ENCODE measurements at regions not wholly inside any gene's neighbourhood (a gene's known extent, or its start where the extent isn't known, plus 50 kb on each side); places are given as distances from the start of the nearest gene placed in this dataset.

GRCh38 chr12:94855853-94856252 is 147.6 kb downstream of the NDUFA12 start:
- TF ChIP-seq, protein P1, sequence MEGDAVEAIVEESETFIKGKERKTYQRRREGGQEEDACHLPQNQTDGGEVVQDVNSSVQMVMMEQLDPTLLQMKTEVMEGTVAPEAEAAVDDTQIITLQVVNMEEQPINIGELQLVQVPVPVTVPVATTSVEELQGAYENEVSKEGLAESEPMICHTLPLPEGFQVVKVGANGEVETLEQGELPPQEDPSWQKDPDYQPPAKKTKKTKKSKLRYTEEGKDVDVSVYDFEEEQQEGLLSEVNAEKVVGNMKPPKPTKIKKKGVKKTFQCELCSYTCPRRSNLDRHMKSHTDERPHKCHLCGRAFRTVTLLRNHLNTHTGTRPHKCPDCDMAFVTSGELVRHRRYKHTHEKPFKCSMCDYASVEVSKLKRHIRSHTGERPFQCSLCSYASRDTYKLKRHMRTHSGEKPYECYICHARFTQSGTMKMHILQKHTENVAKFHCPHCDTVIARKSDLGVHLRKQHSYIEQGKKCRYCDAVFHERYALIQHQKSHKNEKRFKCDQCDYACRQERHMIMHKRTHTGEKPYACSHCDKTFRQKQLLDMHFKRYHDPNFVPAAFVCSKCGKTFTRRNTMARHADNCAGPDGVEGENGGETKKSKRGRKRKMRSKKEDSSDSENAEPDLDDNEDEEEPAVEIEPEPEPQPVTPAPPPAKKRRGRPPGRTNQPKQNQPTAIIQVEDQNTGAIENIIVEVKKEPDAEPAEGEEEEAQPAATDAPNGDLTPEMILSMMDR (IDR thresholded peaks at IDR 0.05) = no peak
- ATAC-seq = no peak
- intact Hi-C loops (cut with DNase I, micrococcal nuclease) = no loop called here
- Histone ChIP-seq H3K4me1 (ENCODE audit: low read depth) (no peaks in the 10 kb centered on the region), H3K4me3 (no peak overlapping the region), H3K9me3 (no peaks in the 10 kb centered on the region), H3K36me3 (ENCODE audit: low read depth) (no peaks in the 10 kb centered on the region)
- DNase-seq = no peak

- ATAC-seq = no peak
- Histone ChIP-seq H3K36me3 (ENCODE audit: low read depth) (no peaks in the 10 kb centered on the region), H3K9me3 (no peaks in the 10 kb centered on the region), H3K4me3 (no peak overlapping the region), H3K4me1 (ENCODE audit: low read depth) (no peaks in the 10 kb centered on the region)
- DNase-seq = no peak
- TF ChIP-seq, protein P1 (IDR thresholded peaks at IDR 0.05) = no peak
- intact Hi-C loops (cut with DNase I, micrococcal nuclease) = no loop called here
Observed at GRCh38 chr12:94851396-94852028, 152.0 kb downstream of the NDUFA12 start.

DNA sequence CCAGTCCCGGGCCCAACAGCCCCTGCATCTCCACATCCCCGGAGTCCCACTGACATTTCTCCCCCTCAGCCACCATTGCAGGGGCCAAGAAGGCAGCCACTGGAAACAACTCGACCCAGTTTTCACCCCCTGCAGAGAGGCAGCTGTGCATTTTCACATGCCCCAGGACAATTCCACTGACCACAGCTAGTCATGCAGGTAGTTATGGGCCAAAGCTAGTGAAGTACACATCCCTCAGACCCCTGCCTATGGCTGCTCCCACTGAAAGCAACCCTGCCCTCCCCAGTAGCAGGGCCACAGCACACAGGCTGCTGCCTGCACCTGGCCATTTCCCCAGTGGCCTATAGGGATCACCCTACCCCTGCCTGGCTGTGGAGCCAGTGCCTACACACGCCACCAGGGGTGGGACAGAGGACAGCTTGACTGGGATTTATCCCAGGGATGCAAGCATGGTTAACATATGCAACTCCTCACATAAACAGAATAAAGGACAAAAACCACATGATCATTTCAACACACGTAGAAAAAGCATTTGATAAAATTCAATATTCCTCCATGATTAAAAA is 154.0 kb downstream of the NDUFA12 start:
- intact Hi-C loops (cut with DNase I, micrococcal nuclease) = no loop called here
- no peak for ATAC-seq

GRCh38 chr12:94848966-94849365 is 154.5 kb downstream of the NDUFA12 start:
- Histone ChIP-seq H3K36me3 (ENCODE audit: low read depth) (no peaks in the 10 kb centered on the region), H3K4me3 (no peak overlapping the region), H3K9me3 (no peaks in the 10 kb centered on the region), H3K4me1 (ENCODE audit: low read depth) (no peaks in the 10 kb centered on the region)
- ATAC-seq (no peak), DNase-seq (no peak)
- TF ChIP-seq, protein P1 (IDR thresholded peaks at IDR 0.05) = no peak
- intact Hi-C loops (cut with DNase I, micrococcal nuclease) = no loop called here

More for the DNA sequence above, 154.0 kb downstream of the NDUFA12 start:
- Histone ChIP-seq H3K9me3 (no peaks in the 10 kb centered on the region), H3K4me1 (ENCODE audit: low read depth) (no peaks in the 10 kb centered on the region), H3K4me3 (no peak overlapping the region), H3K36me3 (ENCODE audit: low read depth) (no peaks in the 10 kb centered on the region)
- DNase-seq = no peak
- TF ChIP-seq, protein P1 (IDR thresholded peaks at IDR 0.05) = no peak

GRCh38 chr12:94845110-94845509 is 158.4 kb downstream of the NDUFA12 start:
- no peaks in the 10 kb centered on the region for H3K9me3 ChIP-seq
- intact Hi-C loops (cut with DNase I, micrococcal nuclease) = no loop called here
- DNase-seq = no peak
- TF ChIP-seq, protein P1 (IDR thresholded peaks at IDR 0.05) = no peak
- no peak overlapping the region for H3K4me3 ChIP-seq
- H3K4me1 ChIP-seq (ENCODE audit: low read depth) = no peaks in the 10 kb centered on the region
- ATAC-seq = no peak
- H3K36me3 ChIP-seq (ENCODE audit: low read depth) = no peaks in the 10 kb centered on the region
